Smooth muscle cell (in vitro differentiated cells): ENCODE measurements at regions not wholly inside any gene's neighbourhood (a gene's known extent, or its start where the extent isn't known, plus 50 kb on each side); places are given as distances from the start of the nearest gene placed in this dataset.

ENCODE experiments used
- DNase-seq: peaks from one replicate; lab custom pipeline; 2025; ENCODE audit not compliant: unreplicated experiment; lab: John Stamatoyannopoulos, UW
- H2AFZ ChIP-seq: fragments of 200-600 bp; sonication (generic); 2 replicates; pipeline ENCODE4 v1.6.0; 2016; ENCODE audit warnings: antibody characterized with exemption, low read depth, mild to moderate bottlenecking
- H3F3A ChIP-seq: fragments of 200-600 bp; sonication (generic); 2 replicates; pipeline ENCODE4 v1.6.0; 2017; ENCODE audit warnings: antibody characterized with exemption, low read depth
- H3K27ac ChIP-seq: fragments of 200-600 bp; sonication (generic); 2 replicates; pipeline ENCODE4 v1.5.1; 2016; ENCODE audit warnings: low read depth, mild to moderate bottlenecking
- H3K27me3 ChIP-seq: fragments of 200-600 bp; sonication (generic); 2 replicates; pipeline ENCODE4 v1.6.1; 2016; ENCODE audit warnings: low read depth, mild to moderate bottlenecking
- H3K36me3 ChIP-seq: fragments of 200-600 bp; sonication (generic); 2 replicates; pipeline ENCODE4 v1.5.1; 2016; ENCODE audit warnings: low read depth
- H3K4me1 ChIP-seq: fragments of 200-600 bp; sonication (generic); 2 replicates; pipeline ENCODE4 v1.5.1; 2016; ENCODE audit warnings: low read depth
- H3K4me2 ChIP-seq: fragments of 200-600 bp; sonication (generic); 2 replicates; pipeline ENCODE4 v1.6.0; 2016; ENCODE audit warnings: mild to moderate bottlenecking
- H3K4me3 ChIP-seq: fragments of 200-600 bp; sonication (generic); 2 replicates; pipeline ENCODE4 v1.5.1; 2016; ENCODE audit warnings: mild to moderate bottlenecking
- H3K79me2 ChIP-seq: fragments of 200-600 bp; sonication (generic); 2 replicates; pipeline ENCODE4 v1.6.0; 2016; ENCODE audit warnings: low read depth, mild to moderate bottlenecking
- H3K9ac ChIP-seq: fragments of 200-600 bp; sonication (generic); 2 replicates; pipeline ENCODE4 v1.6.0; 2016; ENCODE audit warnings: low read depth
- H3K9me3 ChIP-seq: fragments of 200-600 bp; sonication (generic); replicated peaks from 2 replicates; pipeline ENCODE4 v1.5.1; 2016; ENCODE audit warnings: low read depth
- H4K20me1 ChIP-seq: fragments of 200-600 bp; sonication (generic); 2 replicates; pipeline ENCODE4 v1.6.0; 2016; ENCODE audit warnings: low read depth
- CTCF ChIP-seq: fragments of 200-600 bp; sonication (generic); IDR thresholded peaks from 2 replicates; pipeline ENCODE4 v1.5.1; 2017; ENCODE audit warnings: borderline replicate concordance, mild to moderate bottlenecking, antibody characterized with exemption; ENCODE audit not compliant: insufficient read depth, poor library complexity, severe bottlenecking
- WGBS: methylation state at CpG from one replicate; pipeline ENCODE4 v1.1.7; 2016; ENCODE audit warnings: low lambda C conversion rate; 5-methylcytosine and 5-hydroxymethylcytosine counted together

- Histone ChIP-seq H3K27me3 (no peaks in the 10 kb centered on the region), H3K9ac (no peak overlapping the region), H3K4me3 (no peak overlapping the region), H3K9me3 (no peaks in the 10 kb centered on the region), H4K20me1 (no peaks in the 10 kb centered on the region), H3K36me3 (no peaks in the 10 kb centered on the region), H2AFZ (no peak overlapping the region), H3K4me1 (peaks cover 8% of the 10 kb centered on the region), H3K27ac (no peak overlapping the region), H3K79me2 (no peaks in the 10 kb centered on the region), H3K4me2 (peak overlapping the region; percentile 37), H3F3A (no peaks in the 10 kb centered on the region)
- DNase-seq = no peak
- TF ChIP-seq CTCF = no peak
- 48% methylated on average over 12 of the region's 12 CpGs for WGBS
Measured at GRCh38 chr2:5937851-5938565, 245.8 kb downstream of the SOX11 start.

GRCh38 chr2:5938566-5938896, 246.3 kb downstream of the SOX11 start:
- H3F3A ChIP-seq = no peaks in the 10 kb centered on the region
- H3K4me1 ChIP-seq = peaks cover 10% of the 10 kb centered on the region
- H3K27ac ChIP-seq = no peak overlapping the region
- no peaks in the 10 kb centered on the region for H4K20me1 ChIP-seq
- TF ChIP-seq CTCF = no peak
- no peak overlapping the region for H2AFZ ChIP-seq
- DNase-seq = no peak
- no peak overlapping the region for H3K9ac ChIP-seq
- H3K27me3 ChIP-seq = no peaks in the 10 kb centered on the region
- no peaks in the 10 kb centered on the region for H3K79me2 ChIP-seq
- H3K4me2 ChIP-seq = peak overlapping the region; percentile 37
- H3K4me3 ChIP-seq = no peak overlapping the region
- 48% methylated on average over 10 of the region's 10 CpGs for WGBS
- H3K9me3 ChIP-seq = no peaks in the 10 kb centered on the region
- H3K36me3 ChIP-seq = no peaks in the 10 kb centered on the region

GRCh38 chr2:5939553-5939952, 247.4 kb downstream of the SOX11 start:
- Histone ChIP-seq H3K4me2 (no peak overlapping the region), H3K27ac (no peak overlapping the region), H4K20me1 (no peaks in the 10 kb centered on the region), H3K9ac (no peak overlapping the region), H3K4me3 (no peak overlapping the region), H3K36me3 (no peaks in the 10 kb centered on the region), H3K4me1 (peaks cover 13% of the 10 kb centered on the region), H3F3A (no peaks in the 10 kb centered on the region), H3K79me2 (no peaks in the 10 kb centered on the region), H3K27me3 (no peaks in the 10 kb centered on the region), H2AFZ (no peak overlapping the region), H3K9me3 (no peaks in the 10 kb centered on the region)
- no peak for TF ChIP-seq CTCF
- DNase-seq = no peak
- WGBS = 94% methylated on average over 4 of the region's 4 CpGs
